Cardiac muscle cell (in vitro differentiated cells and primary cell): ENCODE measurements at regions not wholly inside any gene's neighbourhood (a gene's known extent, or its start where the extent isn't known, plus 50 kb on each side); places are given as distances from the start of the nearest gene placed in this dataset.

Experiments
- DNase-seq, 2 donors: peaks; one replicate each; pipeline versions ENCODE4 v3.0.0 to v3.0.0-alpha.2; 2010 to 2017; ENCODE audit warnings: low read depth in 1 of 2, low spot score in 1 of 2
- H3K27ac ChIP-seq: fragments of 200-600 bp; sonication (generic); 2 replicates; pipeline ENCODE4 v1.5.1; 2016
- H3K27me3 ChIP-seq: fragments of 200-600 bp; sonication (generic); 2 replicates; pipeline ENCODE4 v1.6.0; 2016; ENCODE audit warnings: control low read depth
- H3K36me3 ChIP-seq: fragments of 200-600 bp; sonication (generic); 2 replicates; pipeline ENCODE4 v1.5.1; 2016; ENCODE audit warnings: control low read depth
- H3K4me1 ChIP-seq: fragments of 200-600 bp; sonication (generic); 2 replicates; pipeline ENCODE4 v1.8.1; 2017; ENCODE audit warnings: low read depth, mild to moderate bottlenecking, mixed run types
- H3K4me3 ChIP-seq: fragments of 200-600 bp; sonication (generic); 2 replicates; pipeline ENCODE4 v1.5.1; 2016; ENCODE audit warnings: mild to moderate bottlenecking
- H3K9me3 ChIP-seq: fragments of 200-600 bp; sonication (generic); 2 replicates; pipeline ENCODE4 v1.5.1; 2017; ENCODE audit warnings: low read depth, mild to moderate bottlenecking, control low read depth
- CTCF ChIP-seq: IDR thresholded peaks from 2 replicates; pipeline ENCODE4 v1.5.1; 2012; ENCODE audit warnings: low read depth, mild to moderate bottlenecking, low read length

DNA sequence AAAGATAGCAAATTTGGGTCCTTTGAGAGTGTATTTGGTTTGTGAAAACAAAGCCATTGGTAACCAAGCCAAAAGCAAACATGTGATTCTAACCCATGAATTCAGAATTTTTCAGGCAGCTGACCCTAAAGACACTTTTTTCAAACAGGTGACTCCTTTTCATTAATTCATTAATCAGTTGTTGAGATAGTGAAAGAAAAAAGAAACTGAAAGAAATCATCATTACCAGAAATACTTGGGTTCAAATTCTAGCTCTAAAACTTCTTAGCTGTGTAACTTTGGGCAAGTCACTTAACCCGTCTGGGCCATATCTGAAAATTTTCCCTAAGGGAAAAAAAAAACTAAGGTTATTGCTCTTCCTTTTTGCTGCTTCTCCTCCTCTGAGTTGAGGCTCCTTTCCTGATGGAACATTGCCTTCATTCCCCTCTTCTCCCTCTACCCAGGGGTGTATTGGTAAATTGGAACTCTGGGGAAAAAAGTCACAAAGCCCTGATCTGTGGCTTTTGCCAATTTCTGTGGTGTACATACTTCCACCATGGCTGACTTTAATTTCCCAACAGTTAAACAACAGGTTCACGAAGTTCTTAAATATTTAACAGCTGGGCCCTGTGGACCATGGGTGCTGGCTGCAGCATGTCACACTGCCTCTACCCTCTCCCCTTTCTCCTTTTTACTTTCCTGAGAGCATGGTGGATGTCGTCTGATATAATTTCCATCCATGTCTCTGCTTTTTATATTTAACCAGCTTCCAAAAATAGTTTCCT, 120.3 kb downstream of the ASB7 start:
- no peak for DNase-seq
- Histone ChIP-seq H3K4me1 (no peaks in the 10 kb centered on the region), H3K36me3 (no peaks in the 10 kb centered on the region), H3K4me3 (no peak overlapping the region), H3K9me3 (no peaks in the 10 kb centered on the region), H3K27me3 (no peaks in the 10 kb centered on the region), H3K27ac (no peak overlapping the region)
- TF ChIP-seq CTCF, result no peak

GRCh38 chr15:100723315-100723801, 121.0 kb downstream of the ASB7 start:
- H3K27ac ChIP-seq, result no peak overlapping the region
- no peak overlapping the region for H3K4me3 ChIP-seq
- H3K4me1 ChIP-seq, result no peaks in the 10 kb centered on the region
- H3K9me3 ChIP-seq, result no peaks in the 10 kb centered on the region
- no peaks in the 10 kb centered on the region for H3K36me3 ChIP-seq
- no peaks in the 10 kb centered on the region for H3K27me3 ChIP-seq
- no peak for DNase-seq
- TF ChIP-seq CTCF, result no peak

DNA sequence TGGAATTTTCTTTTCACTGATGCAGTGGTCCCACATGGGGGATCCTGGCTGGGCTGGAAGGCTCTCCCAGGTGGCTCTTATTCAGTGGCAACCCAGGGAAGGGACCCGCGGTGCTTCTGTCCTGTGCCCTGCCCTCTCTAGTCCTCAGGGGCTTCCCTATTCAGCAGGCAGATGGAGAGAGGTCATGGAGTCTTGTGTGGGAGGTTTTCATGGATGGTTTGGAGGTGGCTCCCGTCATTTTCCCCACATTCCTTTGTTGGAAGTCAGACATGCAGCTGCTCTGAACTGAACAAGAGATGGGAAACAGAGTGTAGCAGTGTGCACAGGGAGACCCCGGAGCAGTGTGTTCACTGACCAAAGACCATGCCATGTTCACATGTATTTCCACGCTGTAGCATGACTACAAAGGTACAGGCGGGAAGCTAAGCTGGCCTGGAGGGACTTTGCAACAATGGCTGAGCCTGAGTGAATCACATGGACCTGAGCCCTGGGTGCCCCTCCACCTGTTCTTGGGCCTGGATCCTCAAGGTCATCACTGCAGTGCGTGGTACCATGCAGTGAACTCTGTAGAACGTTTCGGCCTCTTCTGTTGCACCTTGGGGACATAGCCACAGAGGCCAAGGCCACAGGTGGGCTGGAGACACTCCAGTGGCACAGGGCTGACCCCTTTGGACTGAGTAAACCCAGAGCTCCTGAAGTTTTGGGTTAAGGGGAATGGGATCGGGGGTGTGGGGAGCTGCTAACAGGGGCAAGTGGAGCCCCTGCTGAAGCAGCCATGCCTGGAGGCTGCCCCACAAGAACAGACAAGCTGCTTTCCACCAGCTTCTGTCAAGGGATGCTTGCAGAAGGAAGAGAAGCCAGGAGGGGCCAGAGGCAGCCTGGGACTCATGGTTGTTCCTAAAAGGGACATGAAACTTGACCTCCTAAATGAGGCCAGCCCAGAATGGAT, 123.0 kb downstream of the ASB7 start:
- no peak overlapping the region for H3K27ac ChIP-seq
- H3K4me1 ChIP-seq, result no peaks in the 10 kb centered on the region
- no peaks in the 10 kb centered on the region for H3K36me3 ChIP-seq
- no peaks in the 10 kb centered on the region for H3K9me3 ChIP-seq
- no peak overlapping the region for H3K4me3 ChIP-seq
- no peak for TF ChIP-seq CTCF
- no peaks in the 10 kb centered on the region for H3K27me3 ChIP-seq
- DNase-seq, result peak in 1 of 2 donors; percentile 85

DNA sequence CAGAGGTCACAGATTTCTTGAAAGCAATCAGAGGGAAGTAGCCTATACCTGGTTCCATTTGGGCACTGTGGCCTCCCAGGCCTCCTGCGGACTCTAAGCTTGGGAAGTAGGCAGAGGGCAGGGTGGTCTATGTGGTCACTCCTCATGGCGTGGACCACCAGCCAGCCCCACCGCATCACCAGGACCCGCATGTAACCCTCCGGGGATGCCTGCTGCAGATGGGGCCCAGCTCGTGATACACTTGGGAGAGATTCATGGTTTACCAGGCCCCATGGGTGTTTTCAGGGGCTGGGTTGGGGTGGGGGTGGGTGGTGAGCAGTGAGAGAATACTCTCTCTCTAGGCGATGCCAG, 123.7 kb downstream of the ASB7 start:
- no peak overlapping the region for H3K27ac ChIP-seq
- H3K4me3 ChIP-seq, result no peak overlapping the region
- no peaks in the 10 kb centered on the region for H3K4me1 ChIP-seq
- DNase-seq, result no peak
- H3K36me3 ChIP-seq, result no peaks in the 10 kb centered on the region
- no peaks in the 10 kb centered on the region for H3K27me3 ChIP-seq
- TF ChIP-seq CTCF, result no peak
- H3K9me3 ChIP-seq, result no peaks in the 10 kb centered on the region

DNA sequence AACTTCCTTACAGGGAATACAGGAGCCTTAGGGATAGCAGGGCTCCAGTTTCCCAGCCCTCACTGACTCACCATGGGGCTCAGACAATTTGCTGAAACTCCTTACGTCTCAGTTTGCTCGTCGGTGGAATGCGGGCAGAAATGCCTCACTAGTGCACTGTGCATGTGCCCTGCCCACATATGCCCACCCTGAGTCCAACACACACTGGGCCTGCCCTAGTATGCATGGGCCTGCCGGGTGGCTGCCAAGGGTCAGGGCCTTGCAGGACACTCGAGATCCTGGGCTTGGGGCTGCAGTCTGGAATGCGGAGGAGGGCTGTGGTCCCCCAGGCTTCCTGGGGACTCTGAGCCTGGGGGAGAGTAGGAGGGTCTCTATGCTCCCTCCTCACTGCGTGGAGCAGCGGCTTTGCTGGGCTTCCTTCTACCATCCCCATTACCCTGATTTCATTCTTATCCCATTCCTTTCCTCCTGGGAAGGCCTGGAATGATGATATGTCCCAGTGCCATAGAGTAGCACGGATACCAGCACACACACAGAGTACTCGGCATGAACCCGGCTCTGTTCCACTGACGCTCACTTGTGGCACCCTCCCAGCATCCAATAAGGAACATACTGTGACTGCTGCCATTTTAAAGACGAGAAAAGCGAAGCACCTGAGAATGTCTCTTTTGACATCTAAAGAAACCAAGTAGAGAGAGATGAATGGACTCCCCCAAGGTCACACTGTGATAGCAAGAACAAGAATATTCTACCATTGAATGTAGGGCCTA, 124.2 kb downstream of the ASB7 start:
- H3K27me3 ChIP-seq, result no peaks in the 10 kb centered on the region
- no peak for TF ChIP-seq CTCF
- H3K9me3 ChIP-seq, result no peaks in the 10 kb centered on the region
- DNase-seq, result peak in 1 of 2 donors; percentile 63
- H3K4me3 ChIP-seq, result no peak overlapping the region
- H3K4me1 ChIP-seq, result no peaks in the 10 kb centered on the region
- H3K36me3 ChIP-seq, result no peaks in the 10 kb centered on the region
- H3K27ac ChIP-seq, result no peak overlapping the region
